ENCODE measurements at regions not wholly inside any gene's neighbourhood (a gene's known extent, or its start where the extent isn't known, plus 50 kb on each side); places are given as distances from the start of the nearest gene placed in this dataset.

- TF ChIP-seq CTCF (IDR thresholded peaks at IDR 0.05; ENCODE audit: low read depth, low read length, poor library complexity, severe bottlenecking): no peak
- TF ChIP-seq EZH2phosphoT487 (IDR thresholded peaks at IDR 0.05; ENCODE audit: borderline replicate concordance, low read length): no peak
These were observed 154.6 kb downstream of the TRIM29 start for GRCh38 chr11:119983240-119983732.
